ENCODE measurements at regions not wholly inside any gene's neighbourhood (a gene's known extent, or its start where the extent isn't known, plus 50 kb on each side); places are given as distances from the start of the nearest gene placed in this dataset.

DNA sequence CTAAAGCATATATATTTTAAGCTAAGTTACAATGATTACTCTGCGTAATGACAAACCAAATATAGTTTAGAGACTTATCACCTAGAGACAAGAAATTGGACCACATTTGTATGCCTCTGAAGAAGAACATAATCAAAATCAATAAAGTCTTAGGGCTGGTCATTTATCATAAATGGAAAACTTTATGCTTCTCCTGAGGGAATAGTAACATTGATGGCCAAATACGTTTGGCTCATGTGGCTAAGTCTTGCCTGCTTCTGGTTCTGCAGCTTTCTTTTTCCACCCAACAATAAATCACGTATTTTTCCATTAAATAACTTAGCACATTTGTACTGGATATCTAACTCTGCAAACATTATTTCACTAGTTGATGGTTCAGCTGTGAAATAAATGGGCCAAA lies 458.4 kb downstream of the SLITRK1 start:
- H2BK15ac ChIP-seq (ENCODE audit: low read depth, low read length), result no peak overlapping the region
- no peaks in the 10 kb centered on the region for H3K4me1 ChIP-seq (ENCODE audit: control insufficient read depth, insufficient read depth, low read length)
- no peak overlapping the region for H3K4me3 ChIP-seq (ENCODE audit: insufficient read depth, low read depth, low read length)
- no CpG with 5 or more reads among the region's 3 CpGs for WGBS, 2 experiments (ENCODE audit: extremely low coverage in 2 of 2, insufficient read length in 1 of 2)
- H4K8ac ChIP-seq (ENCODE audit: low read depth in 2 of 2, low read length in 2 of 2), result no peak overlapping the region
- dilution Hi-C loops (cut with HindIII; ENCODE audit: low sequenced_read_pairs, unreplicated experiment), result no loop called here
- H4K20me1 ChIP-seq (ENCODE audit: insufficient read depth, low read length), result no peaks in the 10 kb centered on the region
- H2AFZ ChIP-seq (replicated peaks; ENCODE audit: low read length, poor library complexity), result no peak overlapping the region
- H4K91ac ChIP-seq (ENCODE audit: insufficient read depth, low read depth, low read length), result no peak overlapping the region
- H3K4me2 ChIP-seq (ENCODE audit: low read depth, low read length), result no peak overlapping the region
- TF ChIP-seq POLR2A (IDR thresholded peaks at IDR 0.05; ENCODE audit: low read depth, low read length) (no peak), NFE2L2 (IDR thresholded peaks at IDR 0.05; ENCODE audit: low read depth, low read length) (no peak)
- H2BK20ac ChIP-seq (ENCODE audit: low read depth, low read length), result no peak overlapping the region
- no peaks in the 10 kb centered on the region for H3K9me3 ChIP-seq (ENCODE audit: control insufficient read depth, insufficient read depth, low read length)
- H3K18ac ChIP-seq (ENCODE audit: low read depth, low read length), result no peak overlapping the region
- H2BK5ac ChIP-seq (ENCODE audit: low read depth, low read length, poor library complexity, severe bottlenecking), result no peak overlapping the region
- BruUV-seq (replicated peaks), result no TSS peak
- H3K9me1 ChIP-seq (ENCODE audit: insufficient read depth, low read length), result no peaks in the 10 kb centered on the region
- no peaks in the 10 kb centered on the region for H3K27me3 ChIP-seq (ENCODE audit: control insufficient read depth, insufficient read depth, low read length)
- POLR2A ChIA-PET (ENCODE audit: unreplicated experiment), result interaction anchor here (0.6 kb wide), 1 partner anchor 890 kb away, joined by 3 read pairs; no protein-coding TSS in a partner anchor
- H3K4ac ChIP-seq (ENCODE audit: low read depth, low read length), result no peak overlapping the region
- H2BK120ac ChIP-seq (ENCODE audit: low read depth, low read length), result no peak overlapping the region
- intact Hi-C loops (cut with micrococcal nuclease), result no loop called here
- no peak overlapping the region for H3K23ac ChIP-seq (ENCODE audit: low read depth, low read length)
- no peaks in the 10 kb centered on the region for H3K36me3 ChIP-seq (ENCODE audit: control insufficient read depth, insufficient read depth, low read length)
- ATAC-seq (ENCODE audit: low read depth) (no peak), DNase-seq (no peak)
- H3K56ac ChIP-seq (ENCODE audit: extremely low read depth, insufficient read depth, low read length), result no peak overlapping the region
- no peak overlapping the region for H3K14ac ChIP-seq (replicated peaks; ENCODE audit: low read depth, low read length)
- no peak overlapping the region for H2AK5ac ChIP-seq (ENCODE audit: low read depth, low read length)
- no peak overlapping the region for H2AK9ac ChIP-seq (replicated peaks; ENCODE audit: low read depth, low read length, poor library complexity)
- no peaks in the 10 kb centered on the region for H3K79me1 ChIP-seq (ENCODE audit: low read depth in 1 of 2, low read length in 2 of 2)
- CTCF ChIA-PET, result no interaction called here
- no peak overlapping the region for H3K9ac ChIP-seq (ENCODE audit: low read depth, low read length)
- H3K27ac ChIP-seq (ENCODE audit: insufficient read depth, low read length), result no peak overlapping the region
- no peak overlapping the region for H4K5ac ChIP-seq (ENCODE audit: low read depth, low read length)
- in situ Hi-C loops (cut with MboI; ENCODE audit: low sequenced_read_pairs), result no loop called here

Measured in IMR-90 (cell line).